Mesenchymal stem cell (in vitro differentiated cells and primary cell): ENCODE measurements at regions not wholly inside any gene's neighbourhood (a gene's known extent, or its start where the extent isn't known, plus 50 kb on each side); places are given as distances from the start of the nearest gene placed in this dataset.
A peak's percentile ranks its signal among the peaks of the same experiment; 100 is the strongest.

ENCODE experiments used
- DNase-seq: peaks from one replicate; pipeline ENCODE4 v3.0.0-alpha.2; 2013
- H2AFZ ChIP-seq: one replicate; pipeline ENCODE4 v1.6.1; 2013; ENCODE audit warnings: low read depth, mild to moderate bottlenecking, control low read depth, inconsistent platforms, low read length, moderate library complexity
- H2AK5ac ChIP-seq: 2 replicates; pipeline ENCODE4 v1.6.1; 2013; ENCODE audit warnings: low read length, moderate library complexity, mild to moderate bottlenecking, inconsistent platforms; ENCODE audit not compliant: severe bottlenecking
- H2BK120ac ChIP-seq: one replicate; pipeline ENCODE4 v1.6.1; 2013; ENCODE audit warnings: low read depth, mild to moderate bottlenecking, inconsistent platforms, low read length, moderate library complexity
- H2BK12ac ChIP-seq, 2 experiments: one replicate each; pipeline ENCODE4 v1.6.1; 2013; ENCODE audit warnings: inconsistent platforms in 2 of 2, low read length in 2 of 2, mild to moderate bottlenecking in 2 of 2, moderate library complexity in 2 of 2, control low read depth in 1 of 2
- H2BK15ac ChIP-seq: one replicate; pipeline ENCODE4 v1.6.1; 2013; ENCODE audit warnings: mild to moderate bottlenecking, low read depth, inconsistent platforms; ENCODE audit not compliant: poor library complexity, severe bottlenecking
- H2BK5ac ChIP-seq: 2 replicates; pipeline ENCODE4 v1.6.1; 2013; ENCODE audit warnings: low read depth, mild to moderate bottlenecking, low read length, control low read depth, inconsistent platforms; ENCODE audit not compliant: poor library complexity, severe bottlenecking
- H3K14ac ChIP-seq, 2 experiments: one replicate each; pipeline ENCODE4 v1.6.1; 2013; ENCODE audit warnings: inconsistent platforms in 2 of 2, low read length in 2 of 2, control low read depth in 1 of 2, mild to moderate bottlenecking in 1 of 2, moderate library complexity in 1 of 2
- H3K18ac ChIP-seq, 2 experiments: one replicate each; pipeline ENCODE4 v1.6.1; 2013; ENCODE audit warnings: inconsistent platforms in 2 of 2, low read length in 2 of 2, control low read depth in 1 of 2, low read depth in 1 of 2, mild to moderate bottlenecking in 1 of 2
- H3K23ac ChIP-seq, 2 experiments: one replicate each; pipeline ENCODE4 v1.6.1; 2013; ENCODE audit warnings: inconsistent platforms in 2 of 2, low read length in 2 of 2, mild to moderate bottlenecking in 2 of 2, moderate library complexity in 2 of 2, control low read depth in 1 of 2
- H3K27ac ChIP-seq: 2 replicates; pipeline ENCODE4 v1.5.1; 2013; ENCODE audit warnings: mild to moderate bottlenecking, moderate library complexity, low read length, control low read depth, inconsistent platforms; ENCODE audit not compliant: poor library complexity, severe bottlenecking
- H3K27me3 ChIP-seq, 2 experiments: 2 replicates each; pipeline versions ENCODE4 v1.6.1 to v1.7.0; 2013; ENCODE audit warnings: low read length in 2 of 2, mild to moderate bottlenecking in 2 of 2, moderate library complexity in 2 of 2, control low read depth in 1 of 2, inconsistent platforms in 1 of 2; ENCODE audit not compliant: control insufficient read depth in 1 of 2, insufficient read depth in 1 of 2
- H3K36me3 ChIP-seq, 2 experiments: 2 replicates each; pipeline versions ENCODE4 v1.6.1 to v1.7.0; 2013; ENCODE audit warnings: low read length in 2 of 2, control low read depth in 1 of 2, inconsistent platforms in 1 of 2, low read depth in 1 of 2, mild to moderate bottlenecking in 1 of 2; ENCODE audit not compliant: insufficient read depth in 2 of 2, control insufficient read depth in 1 of 2
- H3K4ac ChIP-seq, 2 experiments: one replicate each; pipeline ENCODE4 v1.6.1; 2013; ENCODE audit warnings: inconsistent platforms in 2 of 2, low read length in 2 of 2, mild to moderate bottlenecking in 2 of 2, moderate library complexity in 2 of 2, control low read depth in 1 of 2, low read depth in 1 of 2
- H3K4me1 ChIP-seq: 2 replicates; pipeline ENCODE4 v1.6.1; 2013; ENCODE audit warnings: low read depth, low read length, control low read depth; ENCODE audit not compliant: control insufficient read depth, insufficient read depth
- H3K4me2 ChIP-seq: 2 replicates; pipeline ENCODE4 v1.6.1; 2013; ENCODE audit warnings: low read length, mild to moderate bottlenecking, inconsistent platforms; ENCODE audit not compliant: poor library complexity, severe bottlenecking
- H3K4me3 ChIP-seq, 2 experiments: 2 replicates each; pipeline versions ENCODE4 v1.5.1 to v1.7.0; 2013; ENCODE audit warnings: low read length in 2 of 2, mild to moderate bottlenecking in 2 of 2, control low read depth in 1 of 2, low read depth in 1 of 2; ENCODE audit not compliant: insufficient read depth in 1 of 2
- H3K79me1 ChIP-seq: replicated peaks from 2 replicates; pipeline ENCODE4 v1.6.1; 2013; ENCODE audit warnings: mild to moderate bottlenecking, control low read depth, low read length, inconsistent platforms; ENCODE audit not compliant: poor library complexity, severe bottlenecking
- H3K9ac ChIP-seq: 2 replicates; pipeline ENCODE4 v1.7.0; 2013; ENCODE audit warnings: mild to moderate bottlenecking, low read length, moderate library complexity
- H3K9me3 ChIP-seq: 2 replicates; pipeline ENCODE4 v1.7.0; 2013; ENCODE audit warnings: mild to moderate bottlenecking, low read length; ENCODE audit not compliant: control insufficient read depth
- H4K8ac ChIP-seq: one replicate; pipeline ENCODE4 v1.6.1; 2013; ENCODE audit warnings: inconsistent platforms, mild to moderate bottlenecking, low read length, moderate library complexity
- H4K91ac ChIP-seq: one replicate; pipeline ENCODE4 v1.6.1; 2013; ENCODE audit warnings: mild to moderate bottlenecking, low read length, inconsistent platforms
- WGBS: methylation state at CpG from one replicate; pipeline ENCODE4 v1.1.7; 2013; ENCODE audit warnings: mixed read lengths; 5-methylcytosine and 5-hydroxymethylcytosine counted together

GRCh38 chr5:51892680-51893079 lies 509.4 kb downstream of the ISL1 start:
- no peak overlapping the region for H2BK5ac ChIP-seq
- no peak overlapping the region for H2BK12ac ChIP-seq
- no peak overlapping the region for H3K27ac ChIP-seq
- H3K4me3 ChIP-seq: no peak overlapping the region
- H3K18ac ChIP-seq: no peak overlapping the region
- H2BK15ac ChIP-seq: no peak overlapping the region
- no peak for DNase-seq
- no peak overlapping the region for H2AFZ ChIP-seq
- no peak overlapping the region for H3K9ac ChIP-seq
- no peak overlapping the region for H4K8ac ChIP-seq
- no peak overlapping the region for H3K4ac ChIP-seq
- no CpG with 5 or more reads among the region's 1 CpG for WGBS
- no peak overlapping the region for H3K14ac ChIP-seq
- no peaks in the 10 kb centered on the region for H3K4me1 ChIP-seq
- no peak overlapping the region for H2BK120ac ChIP-seq
- H3K9me3 ChIP-seq: no peaks in the 10 kb centered on the region
- no peaks in the 10 kb centered on the region for H3K36me3 ChIP-seq
- no peaks in the 10 kb centered on the region for H3K27me3 ChIP-seq
- H3K4me2 ChIP-seq: no peak overlapping the region
- H4K91ac ChIP-seq: no peak overlapping the region
- H2AK5ac ChIP-seq: no peak overlapping the region
- no peak overlapping the region for H3K23ac ChIP-seq
- H3K79me1 ChIP-seq: no peaks in the 10 kb centered on the region

GRCh38 chr5:51895834-51896233 lies 512.6 kb downstream of the ISL1 start:
- Histone ChIP-seq H3K18ac (no peak overlapping the region), H3K27ac (no peak overlapping the region), H2AFZ (no peak overlapping the region), H3K4me2 (no peak overlapping the region), H4K8ac (no peak overlapping the region), H3K27me3 (no peaks in the 10 kb centered on the region), H4K91ac (no peak overlapping the region), H3K4me3 (no peak overlapping the region), H3K4ac (no peak overlapping the region), H2BK120ac (no peak overlapping the region), H2BK12ac (no peak overlapping the region), H3K9me3 (no peaks in the 10 kb centered on the region), H3K79me1 (no peaks in the 10 kb centered on the region), H2BK5ac (no peak overlapping the region), H3K36me3 (no peaks in the 10 kb centered on the region), H3K9ac (no peak overlapping the region), H3K14ac (no peak overlapping the region), H3K4me1 (no peaks in the 10 kb centered on the region), H3K23ac (no peak overlapping the region), H2AK5ac (no peak overlapping the region), H2BK15ac (no peak overlapping the region)
- no peak for DNase-seq

- no peaks in the 10 kb centered on the region for H3K4me1 ChIP-seq
- H3K14ac ChIP-seq: no peak overlapping the region
- H3K79me1 ChIP-seq: no peaks in the 10 kb centered on the region
- H2BK15ac ChIP-seq: no peak overlapping the region
- no peak overlapping the region for H3K4me2 ChIP-seq
- H2BK12ac ChIP-seq: no peak overlapping the region
- H3K27me3 ChIP-seq: no peaks in the 10 kb centered on the region
- H3K9me3 ChIP-seq: no peaks in the 10 kb centered on the region
- H3K23ac ChIP-seq: no peak overlapping the region
- no peaks in the 10 kb centered on the region for H3K36me3 ChIP-seq
- no peak overlapping the region for H3K27ac ChIP-seq
- no peak overlapping the region for H2AK5ac ChIP-seq
- no peak overlapping the region for H3K4ac ChIP-seq
- no peak overlapping the region for H4K91ac ChIP-seq
- H2BK5ac ChIP-seq: no peak overlapping the region
- no peak overlapping the region for H2AFZ ChIP-seq
- no peak overlapping the region for H3K9ac ChIP-seq
- DNase-seq: peak; percentile 1
- no peak overlapping the region for H3K18ac ChIP-seq
- H2BK120ac ChIP-seq: no peak overlapping the region
- no peak overlapping the region for H3K4me3 ChIP-seq
- H4K8ac ChIP-seq: no peak overlapping the region
These were observed 519.3 kb downstream of the ISL1 start for GRCh38 chr5:51902512-51902911.

- H2BK12ac ChIP-seq: no peak overlapping the region
- H2AK5ac ChIP-seq: no peak overlapping the region
- no peak overlapping the region for H3K23ac ChIP-seq
- no peak for DNase-seq
- H3K18ac ChIP-seq: no peak overlapping the region
- no peak overlapping the region for H3K14ac ChIP-seq
- H3K79me1 ChIP-seq: no peaks in the 10 kb centered on the region
- no peak overlapping the region for H4K8ac ChIP-seq
- H3K9ac ChIP-seq: no peak overlapping the region
- H2AFZ ChIP-seq: no peak overlapping the region
- no peaks in the 10 kb centered on the region for H3K4me1 ChIP-seq
- H2BK15ac ChIP-seq: no peak overlapping the region
- H4K91ac ChIP-seq: no peak overlapping the region
- no peak overlapping the region for H3K27ac ChIP-seq
- no peaks in the 10 kb centered on the region for H3K9me3 ChIP-seq
- H3K36me3 ChIP-seq: no peaks in the 10 kb centered on the region
- no peak overlapping the region for H2BK5ac ChIP-seq
- no peak overlapping the region for H3K4ac ChIP-seq
- no peak overlapping the region for H3K4me3 ChIP-seq
- no peaks in the 10 kb centered on the region for H3K27me3 ChIP-seq
- H2BK120ac ChIP-seq: no peak overlapping the region
- H3K4me2 ChIP-seq: no peak overlapping the region
These were observed 525.0 kb downstream of the ISL1 start for GRCh38 chr5:51908215-51908614.
